ENCODE measurements at regions not wholly inside any gene's neighbourhood (a gene's known extent, or its start where the extent isn't known, plus 50 kb on each side); places are given as distances from the start of the nearest gene placed in this dataset.

- H3K27ac ChIP-seq (replicated peaks) = peak overlapping the region; percentile 57
- H3K9me3 ChIP-seq (replicated peaks) = no peaks in the 10 kb centered on the region
- intact Hi-C loops (cut with micrococcal nuclease) = no loop called here
- no peak for TF ChIP-seq CTCF (IDR thresholded peaks at IDR 0.05; ENCODE audit: borderline replicate concordance)
- DNase-seq = no peak
- H3K4me3 ChIP-seq = no peak overlapping the region
- H3K4me1 ChIP-seq = peaks cover 38% of the 10 kb centered on the region
- H3K27me3 ChIP-seq (ENCODE audit: low read depth) = no peaks in the 10 kb centered on the region
- no peaks in the 10 kb centered on the region for H3K36me3 ChIP-seq
Observed at GRCh38 chr1:221029981-221030649, 150.9 kb downstream of the HLX start.

GRCh38 chr1:221030990-221031389 lies 151.7 kb downstream of the HLX start:
- no peaks in the 10 kb centered on the region for H3K36me3 ChIP-seq
- H3K27ac ChIP-seq (replicated peaks) = peak overlapping the region; percentile 57
- H3K9me3 ChIP-seq (replicated peaks) = no peaks in the 10 kb centered on the region
- no peaks in the 10 kb centered on the region for H3K27me3 ChIP-seq (ENCODE audit: low read depth)
- no peak overlapping the region for H3K4me3 ChIP-seq
- H3K4me1 ChIP-seq = peaks cover 30% of the 10 kb centered on the region
- intact Hi-C loops (cut with micrococcal nuclease) = no loop called here
- no peak for TF ChIP-seq CTCF (IDR thresholded peaks at IDR 0.05; ENCODE audit: borderline replicate concordance)
- DNase-seq = no peak

GRCh38 chr1:221031458-221032203 lies 152.4 kb downstream of the HLX start:
- DNase-seq = no peak
- Histone ChIP-seq H3K4me1 (peaks cover 28% of the 10 kb centered on the region), H3K9me3 (replicated peaks) (no peaks in the 10 kb centered on the region), H3K27me3 (ENCODE audit: low read depth) (no peaks in the 10 kb centered on the region), H3K27ac (replicated peaks) (no peak overlapping the region), H3K36me3 (no peaks in the 10 kb centered on the region), H3K4me3 (no peak overlapping the region)
- no peak for TF ChIP-seq CTCF (IDR thresholded peaks at IDR 0.05; ENCODE audit: borderline replicate concordance)
- intact Hi-C loops (cut with micrococcal nuclease) = no loop called here

GRCh38 chr1:221032204-221032585 lies 153.0 kb downstream of the HLX start:
- Histone ChIP-seq H3K4me3 (no peak overlapping the region), H3K9me3 (replicated peaks) (no peaks in the 10 kb centered on the region), H3K27ac (replicated peaks) (no peak overlapping the region), H3K4me1 (peaks cover 28% of the 10 kb centered on the region), H3K27me3 (ENCODE audit: low read depth) (no peaks in the 10 kb centered on the region), H3K36me3 (no peaks in the 10 kb centered on the region)
- DNase-seq = no peak
- TF ChIP-seq CTCF (IDR thresholded peaks at IDR 0.05; ENCODE audit: borderline replicate concordance) = no peak
- intact Hi-C loops (cut with micrococcal nuclease) = no loop called here

GRCh38 chr1:221032637-221033280 lies 153.5 kb downstream of the HLX start:
- no peaks in the 10 kb centered on the region for H3K9me3 ChIP-seq (replicated peaks)
- H3K4me3 ChIP-seq = no peak overlapping the region
- intact Hi-C loops (cut with micrococcal nuclease) = no loop called here
- H3K4me1 ChIP-seq = peaks cover 28% of the 10 kb centered on the region
- H3K27me3 ChIP-seq (ENCODE audit: low read depth) = no peaks in the 10 kb centered on the region
- no peaks in the 10 kb centered on the region for H3K36me3 ChIP-seq
- TF ChIP-seq CTCF (IDR thresholded peaks at IDR 0.05; ENCODE audit: borderline replicate concordance) = peak; percentile 30
- H3K27ac ChIP-seq (replicated peaks) = peak overlapping the region; percentile 27
- DNase-seq = no peak
